ENCODE measurements at regions not wholly inside any gene's neighbourhood (a gene's known extent, or its start where the extent isn't known, plus 50 kb on each side); places are given as distances from the start of the nearest gene placed in this dataset.

DNA sequence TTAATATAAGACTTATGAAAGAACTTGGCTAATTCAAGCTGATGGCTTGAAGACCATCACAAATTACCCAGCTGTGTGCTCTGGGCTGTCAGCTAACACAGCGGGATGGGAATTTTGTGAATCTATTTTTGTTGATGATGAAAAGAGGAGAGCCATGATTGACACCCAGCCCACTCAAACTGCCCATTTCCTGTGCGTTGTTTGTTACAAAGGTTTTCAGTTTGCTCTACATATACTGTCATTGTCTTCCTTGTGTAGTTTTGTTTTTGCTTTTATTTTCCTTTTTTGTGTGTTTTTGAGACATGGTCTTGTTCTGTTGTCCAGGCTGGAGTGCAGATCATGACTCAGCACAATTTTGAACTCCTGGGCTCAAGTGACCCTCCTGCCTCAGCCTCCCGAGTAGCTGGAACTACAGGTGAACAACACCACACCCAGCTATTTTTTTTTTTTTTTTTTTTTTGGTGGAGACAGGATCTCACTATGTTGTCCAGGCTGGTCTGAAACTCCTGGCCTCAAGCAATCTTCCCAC lies 400.3 kb downstream of the ICE1 start:
- TF ChIP-seq, protein P1, sequence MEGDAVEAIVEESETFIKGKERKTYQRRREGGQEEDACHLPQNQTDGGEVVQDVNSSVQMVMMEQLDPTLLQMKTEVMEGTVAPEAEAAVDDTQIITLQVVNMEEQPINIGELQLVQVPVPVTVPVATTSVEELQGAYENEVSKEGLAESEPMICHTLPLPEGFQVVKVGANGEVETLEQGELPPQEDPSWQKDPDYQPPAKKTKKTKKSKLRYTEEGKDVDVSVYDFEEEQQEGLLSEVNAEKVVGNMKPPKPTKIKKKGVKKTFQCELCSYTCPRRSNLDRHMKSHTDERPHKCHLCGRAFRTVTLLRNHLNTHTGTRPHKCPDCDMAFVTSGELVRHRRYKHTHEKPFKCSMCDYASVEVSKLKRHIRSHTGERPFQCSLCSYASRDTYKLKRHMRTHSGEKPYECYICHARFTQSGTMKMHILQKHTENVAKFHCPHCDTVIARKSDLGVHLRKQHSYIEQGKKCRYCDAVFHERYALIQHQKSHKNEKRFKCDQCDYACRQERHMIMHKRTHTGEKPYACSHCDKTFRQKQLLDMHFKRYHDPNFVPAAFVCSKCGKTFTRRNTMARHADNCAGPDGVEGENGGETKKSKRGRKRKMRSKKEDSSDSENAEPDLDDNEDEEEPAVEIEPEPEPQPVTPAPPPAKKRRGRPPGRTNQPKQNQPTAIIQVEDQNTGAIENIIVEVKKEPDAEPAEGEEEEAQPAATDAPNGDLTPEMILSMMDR (IDR thresholded peaks at IDR 0.05; ENCODE audit: low read length), result no peak
- no peak for TF ChIP-seq EZH2 (optimal IDR thresholded peaks at IDR 0.05; ENCODE audit: low read depth, low read length)
- TF ChIP-seq EZH2phosphoT487 (IDR thresholded peaks at IDR 0.05; ENCODE audit: low read length), result no peak

All from MM.1S (cell line).